ENCODE measurements at regions not wholly inside any gene's neighbourhood (a gene's known extent, or its start where the extent isn't known, plus 50 kb on each side); places are given as distances from the start of the nearest gene placed in this dataset.
A peak's percentile ranks its signal among the peaks of the same experiment; 100 is the strongest.

DNA sequence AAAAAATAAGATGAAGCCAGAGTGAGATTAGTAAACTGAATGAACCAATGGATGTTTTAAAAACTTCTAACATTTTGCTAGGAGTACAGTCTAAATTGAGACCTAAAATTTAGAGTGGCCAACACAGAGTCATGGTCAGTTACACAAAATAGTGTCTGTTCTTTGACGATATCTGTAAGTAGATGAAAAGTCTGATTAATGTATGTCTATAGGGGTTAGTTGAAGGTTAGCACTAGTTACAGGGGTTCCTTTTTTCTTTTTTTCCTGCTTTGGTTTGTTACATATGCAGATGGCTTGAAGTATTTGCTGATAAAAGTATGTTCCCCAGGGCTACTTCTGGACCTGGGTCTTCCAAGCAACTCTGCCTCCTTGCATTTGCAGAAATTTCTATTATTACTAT is 90.1 kb upstream of the MTPN start:
- DNase-seq = no peak
- no peak for ATAC-seq

DNA sequence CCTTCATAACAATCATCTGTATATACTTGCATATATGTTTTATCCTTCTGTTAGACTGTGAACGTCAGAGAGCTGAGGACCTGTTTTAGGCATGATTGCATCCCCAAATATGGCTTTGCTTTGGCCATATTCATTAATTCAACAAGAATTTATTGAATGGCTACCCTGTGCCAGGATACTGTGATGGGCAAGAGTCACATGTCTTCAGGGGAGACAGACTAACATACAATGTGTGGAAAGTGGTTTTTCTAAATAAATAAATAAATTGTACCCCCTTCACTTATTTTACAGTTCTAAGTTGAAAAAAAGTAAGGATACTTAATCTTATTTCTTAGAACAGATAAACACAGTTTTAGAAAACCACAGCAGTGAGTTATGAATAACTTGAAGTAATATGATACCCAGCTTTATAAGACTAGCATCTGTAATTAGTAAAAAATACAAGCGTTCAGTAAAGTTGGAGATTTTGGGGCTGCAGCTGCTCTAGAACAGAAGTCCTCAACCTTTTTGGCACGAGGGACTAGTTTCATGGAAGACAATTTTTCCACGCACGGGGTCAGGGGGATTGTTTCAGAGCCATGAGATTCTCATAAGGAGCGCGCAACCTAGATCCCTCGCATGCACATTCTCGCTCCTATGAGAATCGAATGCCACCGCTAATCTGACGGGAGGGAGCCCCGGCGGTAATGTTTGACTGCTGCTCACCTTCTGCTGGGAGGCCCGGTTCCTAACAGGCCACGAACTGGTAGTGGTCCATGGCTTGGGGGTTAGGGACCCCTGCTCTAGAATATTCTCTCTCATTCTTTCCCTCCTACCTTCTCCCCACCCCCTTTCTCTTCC is 89.4 kb upstream of the MTPN start:
- ATAC-seq (no peak), DNase-seq (no peak)

DNA sequence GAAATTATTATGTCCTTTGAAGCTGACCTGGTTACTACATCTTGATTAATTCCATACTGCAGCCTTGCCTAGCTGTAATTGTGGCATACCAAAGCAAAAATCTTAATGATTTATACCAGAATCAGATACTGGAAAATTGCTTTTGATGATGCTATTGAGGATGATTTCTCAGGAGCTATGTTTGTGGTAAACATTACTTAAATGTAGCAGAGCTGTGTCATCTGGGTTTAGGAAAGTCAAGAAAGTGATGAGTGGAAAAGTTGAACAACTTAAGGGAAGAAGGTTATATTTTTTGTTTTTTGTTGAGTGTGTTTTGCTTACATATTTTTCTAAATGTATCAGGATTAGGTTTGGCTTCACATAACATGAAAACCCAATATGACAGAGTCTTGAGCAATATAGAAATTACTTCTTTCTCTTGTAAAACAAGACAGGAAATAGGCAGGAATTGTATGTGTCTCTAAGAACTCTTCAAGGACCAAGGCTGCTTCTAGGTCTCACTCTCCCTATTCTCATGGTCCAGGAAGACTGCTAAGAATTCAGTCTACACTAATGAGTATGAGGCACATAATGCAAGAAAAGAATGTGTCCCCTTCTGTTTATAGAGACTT is 87.6 kb upstream of the MTPN start:
- DNase-seq = no peak
- ATAC-seq = no peak

DNA sequence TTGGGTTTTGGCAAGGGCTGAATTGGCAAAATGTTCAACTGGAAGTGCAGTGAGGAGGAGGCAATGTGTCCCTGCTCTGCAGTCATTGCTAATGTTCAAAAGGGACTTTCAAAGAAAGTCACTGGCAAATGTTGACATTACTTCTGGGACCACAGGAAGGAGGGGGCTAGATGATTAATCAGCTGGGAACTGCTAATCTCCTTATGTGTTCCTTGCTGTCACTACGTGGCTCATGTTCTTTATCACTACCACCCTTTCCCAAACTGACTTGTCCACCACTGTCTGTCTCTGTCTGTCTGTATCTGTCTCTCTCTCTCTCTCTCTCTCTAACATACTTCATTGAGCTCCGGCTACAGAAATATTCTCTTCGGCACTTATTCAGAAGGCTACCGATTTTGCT is 86.9 kb upstream of the MTPN start:
- ATAC-seq = peak; percentile 84

DNA sequence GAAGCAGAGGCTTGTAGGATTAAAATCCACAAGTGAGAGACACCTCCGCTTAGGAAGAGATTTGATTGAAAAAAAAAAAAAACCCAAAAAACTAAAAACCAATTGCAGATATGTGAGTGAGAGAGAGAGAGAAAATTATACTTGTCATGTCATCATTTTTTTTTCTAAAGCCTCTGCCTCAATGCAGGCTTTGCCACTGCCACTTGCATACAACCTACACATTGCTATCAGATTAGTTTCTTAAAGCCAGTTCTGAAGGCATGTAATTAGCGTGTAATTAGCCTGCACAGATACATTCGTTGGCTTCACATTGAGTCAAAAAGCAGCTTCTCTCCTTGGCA is 86.1 kb upstream of the MTPN start:
- no peak for DNase-seq
- no peak for ATAC-seq

More for the DNA sequence above, 86.9 kb upstream of the MTPN start:
- DNase-seq = no peak

DNA sequence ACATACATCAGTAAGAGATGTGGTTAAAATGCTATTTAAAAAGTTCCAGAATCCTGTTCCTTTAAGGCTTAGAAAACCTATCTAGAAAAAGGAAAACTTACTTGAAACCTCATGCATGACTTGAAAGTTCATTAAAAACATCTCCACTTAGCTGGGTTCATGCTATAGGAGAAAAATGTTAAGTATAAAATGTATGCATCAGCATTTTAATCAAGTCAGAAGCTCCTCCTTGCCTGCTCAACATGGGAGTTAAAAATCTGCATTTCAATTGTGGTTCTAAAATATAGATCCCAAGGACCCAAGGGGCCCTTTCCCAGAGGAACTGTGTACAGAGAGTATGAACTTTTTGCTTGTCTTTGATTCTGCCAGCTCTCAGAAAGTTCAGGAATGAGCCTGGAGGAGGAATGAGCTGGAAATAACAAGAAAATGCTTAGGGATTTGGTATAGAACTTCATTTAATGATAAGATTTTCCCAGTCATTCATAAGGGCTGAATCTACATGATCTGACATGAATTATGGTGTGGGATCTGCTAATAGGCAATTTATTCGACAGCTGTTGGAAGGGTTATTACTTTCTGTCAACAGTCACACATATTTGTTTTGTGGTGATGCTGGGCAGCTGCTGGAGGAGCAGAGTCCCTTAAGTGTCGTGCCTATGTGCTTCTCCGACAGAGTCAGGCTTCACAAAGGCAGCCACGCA is 85.6 kb upstream of the MTPN start:
- no peak for DNase-seq
- no peak for ATAC-seq

DNA sequence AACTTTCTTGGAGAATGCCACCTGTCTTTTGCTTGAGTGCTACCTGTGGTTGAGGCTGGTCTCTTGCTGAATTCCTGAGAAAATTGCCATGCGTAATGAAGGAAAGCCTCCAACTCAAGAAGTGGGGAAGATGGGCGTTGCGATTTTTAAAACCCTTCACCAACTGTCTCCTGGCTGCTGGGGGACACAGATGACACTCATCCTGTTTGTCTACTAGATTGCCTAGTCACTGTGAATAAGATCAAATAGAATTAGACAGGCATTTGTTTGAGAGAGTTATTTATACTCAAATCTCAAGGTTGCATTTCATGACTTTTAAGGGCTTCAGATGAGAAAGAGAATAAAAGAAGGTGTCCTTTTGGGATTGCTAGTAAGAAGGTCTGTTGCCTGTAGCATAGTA is 84.3 kb upstream of the MTPN start:
- no peak for ATAC-seq
- DNase-seq = no peak

DNA sequence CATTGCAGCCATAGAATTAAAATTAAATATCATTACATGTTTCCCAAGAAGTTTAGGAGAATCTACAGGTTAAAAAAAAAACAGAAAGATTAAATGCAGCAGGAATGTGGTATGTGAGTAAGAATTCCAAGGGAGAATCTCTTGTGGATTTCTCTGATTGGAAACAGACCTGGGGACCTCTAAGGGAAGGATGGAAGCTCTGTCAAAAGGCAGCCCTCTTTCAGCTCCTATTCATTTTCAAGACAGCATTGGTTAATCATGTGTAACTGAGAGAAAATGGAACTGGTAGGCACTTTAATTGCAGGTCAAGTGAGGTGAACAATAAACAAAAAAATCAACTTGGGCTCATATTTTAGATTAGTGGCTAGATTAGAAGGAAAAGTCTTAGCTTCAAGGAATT is 81.4 kb upstream of the MTPN start:
- ATAC-seq (no peak), DNase-seq (no peak)

DNA sequence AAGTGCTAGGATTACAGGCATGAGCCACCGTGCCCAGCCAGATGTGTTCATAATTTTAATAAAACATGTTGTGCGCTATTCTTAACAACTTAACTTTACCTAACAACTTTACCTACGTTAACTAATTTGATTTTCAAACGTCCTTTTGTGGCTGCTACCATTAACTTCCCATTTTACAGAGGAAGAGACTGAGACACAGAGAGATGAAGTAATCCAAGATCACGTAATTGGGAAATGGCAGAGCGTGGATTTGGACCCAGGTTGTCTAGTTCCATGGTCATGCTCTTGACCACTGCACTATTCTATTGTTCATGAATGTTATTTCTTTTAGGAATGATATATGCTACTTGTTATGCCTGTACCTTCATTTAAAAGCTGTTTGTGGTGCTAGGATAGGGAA is 80.3 kb upstream of the MTPN start:
- ATAC-seq = no peak
- no peak for DNase-seq

DNA sequence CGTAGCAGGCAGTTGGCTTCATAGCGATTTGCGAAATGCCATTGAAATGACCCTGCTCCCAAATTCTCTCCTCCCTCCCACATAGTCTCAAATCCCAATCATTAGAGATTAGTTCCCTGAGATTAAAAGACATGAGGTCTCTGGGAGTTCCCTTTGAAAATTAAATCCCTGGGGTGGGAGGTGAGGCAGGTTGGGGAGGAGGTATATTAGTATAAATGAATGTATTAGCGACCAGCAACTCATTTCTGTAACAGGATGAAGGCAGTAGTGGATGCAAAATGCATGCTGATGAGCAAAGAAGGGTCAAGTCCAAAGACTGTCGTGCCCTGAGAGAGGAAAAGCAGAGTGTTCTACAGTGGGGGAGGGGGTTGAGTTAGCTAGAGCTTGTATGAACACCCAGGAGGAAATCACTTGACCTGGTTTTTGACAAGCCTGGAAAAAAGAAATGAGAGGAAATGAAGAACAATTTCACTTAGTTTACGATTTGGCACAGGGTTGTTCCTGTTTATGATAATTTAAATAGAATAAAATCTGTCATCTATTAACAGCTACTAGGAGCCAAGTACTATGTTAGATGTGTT is 79.6 kb upstream of the MTPN start:
- ATAC-seq (no peak), DNase-seq (no peak)

DNA sequence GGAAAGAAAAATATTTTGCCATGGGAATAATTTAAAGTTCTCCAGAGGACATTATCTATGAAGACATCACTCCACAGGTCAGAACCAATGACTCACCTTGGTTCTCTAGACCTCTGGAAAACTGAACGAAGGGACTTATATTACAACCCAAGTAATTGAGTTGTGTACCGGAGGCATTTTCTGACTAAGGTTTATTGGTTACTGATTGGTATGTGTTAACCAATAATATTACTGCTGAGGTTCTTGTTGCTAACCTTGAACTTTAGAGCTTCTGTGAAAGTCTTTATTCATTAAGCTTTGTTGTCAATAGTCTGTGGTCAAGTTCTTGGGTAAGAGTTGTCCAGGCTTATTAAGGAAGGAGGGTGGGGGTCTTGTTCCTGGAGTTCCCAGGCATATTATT is 78.1 kb upstream of the MTPN start:
- DNase-seq (no peak), ATAC-seq (no peak)

DNA sequence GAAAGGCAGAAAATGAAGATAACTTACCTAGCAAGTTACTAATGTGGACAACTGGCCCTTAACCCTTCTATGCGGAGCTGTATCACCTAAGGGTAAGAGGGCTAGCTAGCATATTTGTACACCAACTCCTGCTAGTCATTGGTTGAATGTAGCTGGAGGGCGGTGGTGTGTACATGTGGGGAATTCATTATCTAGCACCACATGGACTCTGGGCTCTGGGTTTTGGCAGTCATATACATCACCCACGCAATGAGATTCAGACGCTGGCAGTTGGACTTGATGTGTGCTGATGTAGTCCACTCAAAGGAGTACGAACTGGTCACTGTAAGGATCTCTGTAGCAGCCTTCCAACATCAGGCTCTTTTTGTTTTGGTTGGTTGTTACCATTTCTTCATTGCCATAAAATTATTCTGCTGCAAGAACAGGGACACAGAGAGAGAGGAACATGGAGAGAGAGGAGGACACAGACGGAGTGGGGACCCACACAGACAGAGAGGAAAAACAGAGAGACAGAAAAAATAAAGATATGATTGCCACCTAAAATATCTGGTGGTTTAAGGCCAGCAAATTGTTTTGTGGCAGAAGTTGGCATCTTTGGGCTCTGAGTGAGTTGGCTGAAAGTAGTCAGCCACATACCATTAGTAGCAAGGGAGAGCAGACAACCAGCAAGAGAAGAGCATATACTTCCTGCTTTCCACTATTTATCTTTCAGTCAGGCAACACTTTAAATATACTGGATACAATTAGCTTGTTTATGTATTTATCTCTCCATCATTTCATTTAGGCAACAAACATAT is 76.7 kb upstream of the MTPN start:
- DNase-seq (no peak), ATAC-seq (no peak)

DNA sequence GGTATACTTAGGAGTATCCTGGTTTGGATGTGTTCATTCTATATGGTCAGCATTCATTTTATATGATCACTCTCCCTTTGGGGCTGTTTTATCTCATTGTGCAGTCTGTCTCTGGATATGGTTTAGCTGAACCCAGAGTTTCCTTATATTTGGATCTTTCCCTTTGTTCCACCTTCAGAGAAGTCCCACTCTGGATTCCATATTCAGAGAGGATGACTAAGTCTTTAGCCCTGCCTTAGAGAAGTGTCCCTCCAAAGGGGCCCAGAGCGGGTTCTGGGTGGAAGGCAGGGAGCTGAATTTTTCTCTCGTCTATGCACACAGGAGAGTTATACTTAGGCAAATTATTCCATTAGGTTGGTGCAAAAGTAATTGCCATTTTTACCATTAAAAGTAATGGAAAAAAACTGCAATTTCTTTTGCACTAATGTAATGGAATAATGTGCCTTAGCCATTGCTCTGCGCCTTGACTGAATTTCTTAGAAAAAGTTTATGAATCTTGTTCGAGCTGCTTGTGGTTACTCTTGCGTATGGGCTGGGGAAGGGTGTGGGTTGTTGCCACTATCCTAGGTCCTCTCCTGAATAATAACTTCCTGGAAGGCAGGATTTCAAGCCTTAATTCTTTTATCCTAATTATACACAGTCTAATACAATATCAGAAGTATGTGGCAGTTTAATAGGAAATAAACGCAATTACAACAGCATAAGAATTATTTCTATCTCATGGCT is 74.2 kb upstream of the MTPN start:
- ATAC-seq (no peak), DNase-seq (no peak)

DNA sequence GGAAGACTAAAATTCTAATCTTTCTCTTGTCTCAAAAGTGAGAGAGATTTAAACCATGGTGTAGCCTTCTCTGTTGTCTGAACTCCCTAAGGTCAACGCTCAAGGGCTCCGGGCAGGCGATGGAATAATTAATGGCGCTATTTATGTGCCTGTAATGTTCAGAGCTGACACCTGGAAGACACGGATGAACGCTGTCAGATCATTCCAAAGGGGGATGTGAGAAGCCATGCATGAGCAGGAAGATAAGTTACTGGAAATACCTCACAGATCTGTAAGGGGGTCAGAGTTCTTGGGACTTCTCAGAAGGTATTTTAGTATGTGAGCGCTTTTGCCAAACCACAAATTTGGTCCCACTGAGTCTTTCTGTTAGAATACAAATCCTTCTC is 73.3 kb upstream of the MTPN start:
- DNase-seq = no peak
- ATAC-seq = no peak

DNA sequence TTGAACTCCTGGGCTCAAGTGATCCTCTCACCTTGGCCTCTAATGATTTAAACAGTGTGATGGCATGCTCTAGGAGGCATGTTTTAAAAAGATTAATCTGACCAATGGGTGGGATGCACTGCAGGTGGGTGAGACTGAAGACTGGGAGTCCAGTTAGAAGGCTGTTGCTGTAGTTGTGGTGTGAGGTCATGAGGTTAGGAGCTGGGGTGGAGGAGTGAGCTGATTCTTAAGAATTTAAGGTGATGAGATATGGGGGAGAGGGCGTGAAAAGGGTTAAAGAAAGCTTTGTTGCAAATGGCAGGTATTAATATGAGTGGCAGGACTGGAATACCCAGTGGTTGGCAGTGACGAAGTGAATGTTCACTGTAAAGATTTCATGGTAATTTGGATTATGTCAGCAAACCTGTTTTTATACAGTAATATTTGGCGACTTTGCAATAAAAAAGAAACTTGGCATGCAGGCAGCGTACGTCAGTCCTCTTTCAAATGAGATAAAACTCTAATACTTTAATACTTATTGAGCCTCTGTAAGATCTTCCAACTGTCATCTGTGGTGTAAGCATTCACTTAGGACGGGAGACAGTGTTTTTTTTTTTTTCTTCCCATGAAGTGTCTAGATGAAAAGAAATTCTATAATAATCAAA is 72.8 kb upstream of the MTPN start:
- DNase-seq (no peak), ATAC-seq (no peak)

DNA sequence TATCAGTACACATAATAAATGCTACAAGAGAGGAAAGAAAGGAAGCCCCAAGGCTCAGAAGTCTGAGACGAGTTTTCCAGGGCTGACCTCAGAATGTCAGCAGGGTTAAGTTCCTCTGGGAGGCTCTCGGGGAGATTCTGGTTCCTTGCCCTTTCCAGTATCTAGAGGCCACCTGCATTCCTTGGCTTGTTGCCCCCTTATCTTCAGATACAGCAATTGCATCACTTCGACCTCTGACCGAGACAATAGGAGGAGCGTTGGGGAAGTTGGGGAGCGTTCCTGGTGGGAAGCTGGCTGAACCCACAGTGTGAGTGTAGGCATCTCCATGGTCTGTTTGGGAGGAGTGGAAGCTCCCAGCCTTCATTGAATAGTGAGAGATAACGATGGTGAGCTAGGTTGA is 72.0 kb upstream of the MTPN start:
- no peak for ATAC-seq
- DNase-seq = no peak

DNA sequence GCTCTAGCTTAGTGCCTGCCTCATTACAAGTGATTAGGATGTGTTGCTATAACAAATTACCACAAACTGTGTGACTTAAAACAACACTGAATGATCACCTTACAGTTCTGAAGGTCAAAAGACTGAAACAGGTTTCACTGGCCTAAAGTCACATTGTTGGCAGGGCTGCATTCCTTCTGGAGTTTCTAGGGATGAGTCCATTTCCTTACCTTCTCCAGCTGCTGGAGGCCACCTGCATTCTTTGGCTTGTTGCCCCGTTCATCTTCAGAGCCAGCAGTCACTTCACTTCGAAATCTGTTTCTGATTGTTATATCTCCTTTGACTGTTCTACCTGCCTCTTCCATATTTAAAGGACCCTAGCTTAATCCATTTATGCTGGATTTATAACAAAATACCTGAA is 69.4 kb upstream of the MTPN start:
- ATAC-seq = no peak
- DNase-seq = no peak

DNA sequence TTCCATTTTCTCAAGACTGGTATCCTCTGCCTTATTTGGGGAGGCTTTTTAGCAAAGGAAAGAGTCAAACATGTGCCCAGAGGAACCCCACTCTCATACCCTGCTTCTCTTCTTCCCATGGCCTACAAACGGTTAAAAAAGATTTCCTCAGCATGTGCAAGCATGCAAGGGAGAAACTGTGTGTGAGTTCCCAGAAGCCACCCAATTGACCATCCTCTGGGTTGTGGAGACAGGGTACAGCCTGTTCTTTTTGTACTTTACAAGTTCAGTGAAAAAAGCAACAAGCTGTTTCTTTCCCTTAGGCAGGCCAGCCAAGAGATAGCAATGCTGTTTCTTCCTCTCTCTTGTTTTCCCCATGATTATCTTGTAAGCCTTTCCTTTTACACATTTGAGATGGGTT is 68.8 kb upstream of the MTPN start:
- no peak for DNase-seq
- ATAC-seq = no peak

DNA sequence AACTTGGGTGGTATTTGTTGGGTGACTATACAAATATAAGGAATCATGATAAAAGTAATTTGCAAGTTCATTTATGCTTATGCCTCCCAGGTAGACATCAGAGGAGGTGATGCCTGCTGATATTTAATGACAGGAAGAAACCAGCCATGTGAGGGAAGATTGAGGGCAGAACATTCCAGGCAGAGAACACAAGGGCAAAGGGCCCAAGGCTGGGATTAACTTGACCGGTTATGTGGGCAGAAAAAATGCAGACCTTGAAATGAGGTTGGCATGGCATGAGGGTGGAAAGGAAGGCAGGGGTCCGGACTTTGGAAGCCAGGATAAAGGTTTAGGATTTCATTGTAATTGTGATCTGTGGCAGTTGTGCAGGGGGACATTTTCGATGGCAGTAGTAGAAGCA is 68.0 kb upstream of the MTPN start:
- DNase-seq = no peak
- no peak for ATAC-seq

DNA sequence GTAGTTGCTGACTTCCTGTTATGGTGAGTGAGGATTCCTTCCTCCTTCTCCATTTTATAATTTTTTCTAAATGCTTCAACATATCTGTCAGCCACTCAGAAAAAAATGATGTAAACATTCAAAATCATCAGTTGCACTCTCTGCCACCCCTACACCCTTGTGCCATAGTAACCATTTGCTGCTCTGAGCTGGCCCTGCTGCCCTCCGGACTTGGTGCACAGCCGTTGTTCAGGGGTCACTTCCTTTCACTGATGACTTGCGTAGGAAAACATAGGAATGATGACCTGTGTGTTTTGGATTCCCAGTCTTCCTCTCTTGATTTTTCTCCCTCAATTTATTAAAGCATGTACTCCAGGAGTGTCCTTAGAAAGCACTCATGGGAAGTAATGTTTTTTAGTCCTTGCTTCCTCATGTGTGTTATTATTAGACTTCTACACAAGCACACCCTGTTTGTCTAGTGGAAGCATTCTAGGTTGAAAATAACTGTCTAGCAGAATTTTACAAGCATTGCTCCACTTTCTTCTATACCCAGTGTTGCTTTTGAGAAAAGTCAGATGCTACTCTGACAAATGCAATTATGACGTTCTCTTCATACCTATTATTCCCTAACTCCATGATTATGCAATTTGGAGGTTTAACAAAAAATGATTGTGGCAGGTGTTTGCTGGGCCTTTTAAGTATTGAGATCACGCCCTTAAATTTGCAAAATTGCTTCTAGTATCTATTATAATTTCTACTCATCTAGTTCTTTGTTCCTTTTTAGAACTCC is 62.6 kb upstream of the MTPN start:
- DNase-seq = no peak
- ATAC-seq = no peak

DNA sequence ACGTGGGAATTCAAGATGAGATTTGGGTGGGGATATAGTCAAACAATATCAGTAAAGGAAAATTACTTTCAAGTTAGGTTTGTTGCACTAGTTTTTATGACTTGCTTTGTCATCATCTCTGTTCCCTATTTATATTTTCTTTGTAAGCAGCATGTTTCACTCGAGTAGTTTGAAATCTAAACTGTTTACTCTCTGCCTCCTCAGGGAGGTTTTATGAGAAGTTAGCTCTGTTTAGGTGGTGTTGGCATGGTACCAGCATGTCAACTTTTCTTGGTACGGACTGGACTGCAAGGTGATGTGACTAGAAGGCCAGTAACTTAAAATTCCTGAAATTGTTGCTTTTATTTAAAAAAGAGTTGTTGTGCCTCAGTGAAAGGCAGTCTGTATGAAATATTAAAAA is 59.2 kb upstream of the MTPN start:
- no peak for DNase-seq
- ATAC-seq = no peak

Measured in stimulated activated naive CD8-positive, alpha-beta T cell treated with anti-CD3 and anti-CD28 coated beads, Interleukin-15, Interleukin-2, amounts not matched to agents 100 U/mL and 50 U/mL, for 24 hours (primary cell).